ENCODE measurements at regions not wholly inside any gene's neighbourhood (a gene's known extent, or its start where the extent isn't known, plus 50 kb on each side); places are given as distances from the start of the nearest gene placed in this dataset.

- TF ChIP-seq CTCF (IDR thresholded peaks at IDR 0.05) (no peak), POLR2A (IDR thresholded peaks at IDR 0.05) (no peak)
- Histone ChIP-seq H3K36me3 (no peaks in the 10 kb centered on the region), H3K9me3 (peaks cover 0 to under 1% (median 0%) of the 10 kb centered on the region in 12 donors), H3K27me3 (peaks cover 0 to 5% (median 0%) of the 10 kb centered on the region in 9 donors), H3K27ac (no peak overlapping the region), H3K4me1 (no peaks in the 10 kb centered on the region), H3K4me3 (no peak overlapping the region)
- WGBS, 4 donors, result 56 to 64% (median 60%) methylated on average over 8 of the region's 8 CpGs
- ATAC-seq, result no peak
- intact Hi-C loops (cut with DNase I), result no loop called here
- DNase-seq, result no peak
These were observed 374.6 kb upstream of the ADARB2 start for GRCh38 chr10:2111965-2112364.

- TF ChIP-seq POLR2A (IDR thresholded peaks at IDR 0.05) (no peak), CTCF (IDR thresholded peaks at IDR 0.05) (no peak)
- intact Hi-C loops (cut with DNase I), result no loop called here
- Histone ChIP-seq H3K27me3 (no peaks in the 10 kb centered on the region), H3K4me3 (no peak overlapping the region), H3K27ac (no peak overlapping the region), H3K9me3 (no peaks in the 10 kb centered on the region), H3K4me1 (no peaks in the 10 kb centered on the region), H3K36me3 (no peaks in the 10 kb centered on the region)
- ATAC-seq, result no peak
- WGBS, 4 donors, result 85 to 100% (median 85%) methylated on average over 1 of the region's 1 CpG
- DNase-seq, result no peak
These were observed 371.2 kb upstream of the ADARB2 start for GRCh38 chr10:2108496-2108895.

GRCh38 chr10:2106641-2107040 lies 369.3 kb upstream of the ADARB2 start:
- Histone ChIP-seq H3K27ac (no peak overlapping the region), H3K4me3 (no peak overlapping the region), H3K27me3 (no peaks in the 10 kb centered on the region), H3K36me3 (no peaks in the 10 kb centered on the region), H3K9me3 (no peaks in the 10 kb centered on the region), H3K4me1 (no peaks in the 10 kb centered on the region)
- WGBS, 4 donors, result 61 to 75% (median 68%) methylated on average over 2 of the region's 2 CpGs
- ATAC-seq (no peak), DNase-seq (no peak)
- intact Hi-C loops (cut with DNase I), result no loop called here
- TF ChIP-seq CTCF (IDR thresholded peaks at IDR 0.05) (no peak), POLR2A (IDR thresholded peaks at IDR 0.05) (no peak)

GRCh38 chr10:2099321-2099720 lies 362.0 kb upstream of the ADARB2 start:
- no peak overlapping the region for H3K27ac ChIP-seq
- no peak for TF ChIP-seq POLR2A (IDR thresholded peaks at IDR 0.05)
- no peak for TF ChIP-seq CTCF (IDR thresholded peaks at IDR 0.05)
- H3K27me3 ChIP-seq, result no peaks in the 10 kb centered on the region
- no peaks in the 10 kb centered on the region for H3K9me3 ChIP-seq
- WGBS, 4 donors, result 88 to 90% (median 89%) methylated on average over 16 of the region's 16 CpGs
- H3K36me3 ChIP-seq, result no peaks in the 10 kb centered on the region
- H3K4me3 ChIP-seq, result no peak overlapping the region
- no peaks in the 10 kb centered on the region for H3K4me1 ChIP-seq
- intact Hi-C loops (cut with DNase I), result no loop called here
- ATAC-seq (no peak), DNase-seq (no peak)
